ENCODE measurements at regions not wholly inside any gene's neighbourhood (a gene's known extent, or its start where the extent isn't known, plus 50 kb on each side); places are given as distances from the start of the nearest gene placed in this dataset.
A peak's percentile ranks its signal among the peaks of the same experiment; 100 is the strongest.

GRCh38 chr2:118240276-118240675 lies 152.0 kb downstream of the INSIG2 start:
- no peaks in the 10 kb centered on the region for H3K36me3 ChIP-seq (ENCODE audit: insufficient read depth, low read length)
- no peak overlapping the region for H3K4me3 ChIP-seq (ENCODE audit: low read length, poor library complexity, severe bottlenecking)
- H3K9me3 ChIP-seq (ENCODE audit: insufficient read depth, low read depth, low read length): no peaks in the 10 kb centered on the region
- no peaks in the 10 kb centered on the region for H3F3A ChIP-seq (ENCODE audit: low read depth)
- no peak overlapping the region for H2AFZ ChIP-seq (ENCODE audit: low read length)
- TF ChIP-seq EZH2phosphoT487 (IDR thresholded peaks at IDR 0.05; ENCODE audit: borderline replicate concordance) (no peak), CTCF (conservative IDR thresholded peaks at IDR 0.05; ENCODE audit: low read length) (no peak)
- H4K20me1 ChIP-seq (ENCODE audit: insufficient read depth, low read length, poor library complexity, severe bottlenecking): no peaks in the 10 kb centered on the region
- no peaks in the 10 kb centered on the region for H3K9me2 ChIP-seq (replicated peaks; ENCODE audit: low read depth, low read length)
- no peaks in the 10 kb centered on the region for H3K79me2 ChIP-seq (ENCODE audit: insufficient read depth, low read length)
- peaks cover 6% of the 10 kb centered on the region for H3K27me3 ChIP-seq (ENCODE audit: insufficient read depth, low read length, poor library complexity, severe bottlenecking)
- no peak overlapping the region for H3K9ac ChIP-seq (ENCODE audit: low read depth, low read length, poor library complexity, severe bottlenecking)
- H3K4me1 ChIP-seq (ENCODE audit: insufficient read depth, low read length, poor library complexity, severe bottlenecking): no peaks in the 10 kb centered on the region
- no peak overlapping the region for H3K4me2 ChIP-seq (ENCODE audit: low read depth, low read length, poor library complexity, severe bottlenecking)

GRCh38 chr2:118239284-118239683 lies 151.0 kb downstream of the INSIG2 start:
- no peak overlapping the region for H3K4me3 ChIP-seq (ENCODE audit: low read length, poor library complexity, severe bottlenecking)

GRCh38 chr2:118237451-118237850 lies 149.2 kb downstream of the INSIG2 start:
- H3K9ac ChIP-seq (ENCODE audit: low read depth, low read length, poor library complexity, severe bottlenecking): no peak overlapping the region
- no peak overlapping the region for H2AFZ ChIP-seq (ENCODE audit: low read length)
- no peaks in the 10 kb centered on the region for H3F3A ChIP-seq (ENCODE audit: low read depth)
- H3K36me3 ChIP-seq (ENCODE audit: insufficient read depth, low read length): no peaks in the 10 kb centered on the region
- H3K9me3 ChIP-seq (ENCODE audit: insufficient read depth, low read depth, low read length): no peaks in the 10 kb centered on the region
- no peak overlapping the region for H3K4me3 ChIP-seq (ENCODE audit: low read length, poor library complexity, severe bottlenecking)
- no peaks in the 10 kb centered on the region for H3K79me2 ChIP-seq (ENCODE audit: insufficient read depth, low read length)
- TF ChIP-seq EZH2phosphoT487 (IDR thresholded peaks at IDR 0.05; ENCODE audit: borderline replicate concordance) (no peak), CTCF (conservative IDR thresholded peaks at IDR 0.05; ENCODE audit: low read length) (peak; percentile 22; the same call in 1 of the 2 replicates)
- H3K4me2 ChIP-seq (ENCODE audit: low read depth, low read length, poor library complexity, severe bottlenecking): no peak overlapping the region
- H3K4me1 ChIP-seq (ENCODE audit: insufficient read depth, low read length, poor library complexity, severe bottlenecking): no peaks in the 10 kb centered on the region
- no peaks in the 10 kb centered on the region for H4K20me1 ChIP-seq (ENCODE audit: insufficient read depth, low read length, poor library complexity, severe bottlenecking)
- no peaks in the 10 kb centered on the region for H3K9me2 ChIP-seq (replicated peaks; ENCODE audit: low read depth, low read length)
- H3K27me3 ChIP-seq (ENCODE audit: insufficient read depth, low read length, poor library complexity, severe bottlenecking): no peaks in the 10 kb centered on the region

More at GRCh38 chr2:118239284-118239683, 151.0 kb downstream of the INSIG2 start:
- H3K4me1 ChIP-seq (ENCODE audit: insufficient read depth, low read length, poor library complexity, severe bottlenecking): no peaks in the 10 kb centered on the region
- H3K4me2 ChIP-seq (ENCODE audit: low read depth, low read length, poor library complexity, severe bottlenecking): no peak overlapping the region
- no peaks in the 10 kb centered on the region for H3F3A ChIP-seq (ENCODE audit: low read depth)
- no peaks in the 10 kb centered on the region for H3K9me3 ChIP-seq (ENCODE audit: insufficient read depth, low read depth, low read length)
- H3K9ac ChIP-seq (ENCODE audit: low read depth, low read length, poor library complexity, severe bottlenecking): no peak overlapping the region
- H2AFZ ChIP-seq (ENCODE audit: low read length): no peak overlapping the region
- H3K79me2 ChIP-seq (ENCODE audit: insufficient read depth, low read length): no peaks in the 10 kb centered on the region
- no peaks in the 10 kb centered on the region for H3K36me3 ChIP-seq (ENCODE audit: insufficient read depth, low read length)
- H3K9me2 ChIP-seq (replicated peaks; ENCODE audit: low read depth, low read length): no peaks in the 10 kb centered on the region
- H3K27me3 ChIP-seq (ENCODE audit: insufficient read depth, low read length, poor library complexity, severe bottlenecking): peaks cover 6% of the 10 kb centered on the region
- TF ChIP-seq EZH2phosphoT487 (IDR thresholded peaks at IDR 0.05; ENCODE audit: borderline replicate concordance) (no peak), CTCF (conservative IDR thresholded peaks at IDR 0.05; ENCODE audit: low read length) (no peak)
- H4K20me1 ChIP-seq (ENCODE audit: insufficient read depth, low read length, poor library complexity, severe bottlenecking): no peaks in the 10 kb centered on the region
